ENCODE measurements at regions not wholly inside any gene's neighbourhood (a gene's known extent, or its start where the extent isn't known, plus 50 kb on each side); places are given as distances from the start of the nearest gene placed in this dataset.

DNA sequence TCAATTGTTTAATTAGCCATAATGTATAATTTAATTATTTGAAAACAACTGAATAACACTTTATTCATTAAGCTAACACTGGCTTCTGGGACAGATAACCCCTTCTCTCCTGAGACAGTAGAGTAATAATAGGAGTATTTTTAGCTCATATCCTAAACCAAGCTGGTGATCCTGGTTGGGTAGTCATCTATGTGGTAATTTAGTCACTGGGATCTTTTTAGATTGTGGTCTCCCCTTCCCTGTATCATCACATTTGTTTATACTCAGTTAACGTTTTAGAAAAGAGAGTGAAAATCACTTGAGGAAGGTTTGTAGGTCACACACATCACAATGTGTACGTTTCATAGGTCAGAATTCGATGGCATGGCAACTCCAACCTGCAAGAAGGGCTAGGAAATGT lies 1356.6 kb upstream of the ADGRL2 start:
- intact Hi-C loops (cut with DNase I), result no loop called here
- H3K9me3 ChIP-seq, result no peaks in the 10 kb centered on the region
- H3K4me3 ChIP-seq, result no peak overlapping the region
- H3K4me1 ChIP-seq, result peaks cover 0 to 14% (median 11%) of the 10 kb centered on the region in 4 donors
- DNase-seq (ENCODE audit: extremely low spot score), result no peak
- H3K36me3 ChIP-seq, result no peaks in the 10 kb centered on the region
- no peaks in the 10 kb centered on the region for H3K27me3 ChIP-seq
- TF ChIP-seq EP300 (IDR thresholded peaks at IDR 0.05) (no peak), CTCF (IDR thresholded peaks at IDR 0.05) (no peak), POLR2A (IDR thresholded peaks at IDR 0.05; ENCODE audit: low read depth) (no peak), POLR2AphosphoS5 (IDR thresholded peaks at IDR 0.05) (no peak)
- H3K27ac ChIP-seq (replicated peaks in 1 of 4), result no peak overlapping the region
- WGBS, result 78% methylated on average over 3 of the region's 3 CpGs

DNA sequence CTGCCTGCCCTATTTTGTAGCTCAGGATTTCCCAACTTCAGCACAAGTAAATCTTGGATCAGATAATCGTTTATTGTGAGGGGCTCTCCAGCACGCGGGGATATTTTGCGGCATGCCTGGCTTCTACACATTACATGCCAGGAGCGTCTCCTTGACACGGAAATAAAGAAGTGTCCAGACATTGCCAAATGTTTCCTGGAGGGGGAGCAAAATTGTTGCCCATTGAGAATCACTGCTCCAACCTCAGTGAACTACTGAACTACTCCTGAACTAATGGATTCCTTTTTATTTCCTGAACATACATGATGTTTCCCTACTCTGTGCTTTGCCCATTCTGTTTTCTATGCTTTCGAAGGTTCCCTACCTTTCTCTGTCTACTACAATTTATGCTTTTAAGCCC lies 1359.1 kb upstream of the ADGRL2 start:
- 71% methylated on average over 7 of the region's 7 CpGs for WGBS
- Histone ChIP-seq H3K9me3 (no peaks in the 10 kb centered on the region), H3K27ac (replicated peaks in 1 of 4) (no peak overlapping the region), H3K27me3 (no peaks in the 10 kb centered on the region), H3K4me1 (no peaks in the 10 kb centered on the region), H3K36me3 (no peaks in the 10 kb centered on the region), H3K4me3 (no peak overlapping the region)
- no peak for DNase-seq (ENCODE audit: extremely low spot score)
- TF ChIP-seq POLR2AphosphoS5 (IDR thresholded peaks at IDR 0.05) (no peak), EP300 (IDR thresholded peaks at IDR 0.05) (no peak), POLR2A (IDR thresholded peaks at IDR 0.05; ENCODE audit: low read depth) (no peak), CTCF (IDR thresholded peaks at IDR 0.05) (no peak)
- intact Hi-C loops (cut with DNase I), result no loop called here

GRCh38 chr1:80436851-80437250 lies 1363.9 kb upstream of the ADGRL2 start:
- no peak for TF ChIP-seq POLR2AphosphoS5 (IDR thresholded peaks at IDR 0.05)
- no peak for TF ChIP-seq CTCF (IDR thresholded peaks at IDR 0.05)
- DNase-seq (ENCODE audit: extremely low spot score), result no peak
- Histone ChIP-seq H3K4me1 (no peaks in the 10 kb centered on the region), H3K36me3 (no peaks in the 10 kb centered on the region), H3K4me3 (no peak overlapping the region), H3K27ac (replicated peaks in 1 of 4) (no peak overlapping the region), H3K9me3 (no peaks in the 10 kb centered on the region), H3K27me3 (no peaks in the 10 kb centered on the region)
- WGBS, result 91% methylated on average over 1 of the region's 1 CpG
- intact Hi-C loops (cut with DNase I), result no loop called here

GRCh38 chr1:80427881-80428280 lies 1372.9 kb upstream of the ADGRL2 start:
- no peaks in the 10 kb centered on the region for H3K4me1 ChIP-seq
- no peak for DNase-seq (ENCODE audit: extremely low spot score)
- H3K27me3 ChIP-seq, result no peaks in the 10 kb centered on the region
- 84% methylated on average over 3 of the region's 3 CpGs for WGBS
- no peak overlapping the region for H3K4me3 ChIP-seq
- TF ChIP-seq CTCF (IDR thresholded peaks at IDR 0.05) (no peak), EP300 (IDR thresholded peaks at IDR 0.05) (no peak), POLR2AphosphoS5 (IDR thresholded peaks at IDR 0.05) (no peak), POLR2A (IDR thresholded peaks at IDR 0.05; ENCODE audit: low read depth) (no peak)
- H3K27ac ChIP-seq (replicated peaks in 1 of 4), result no peak overlapping the region
- H3K36me3 ChIP-seq, result no peaks in the 10 kb centered on the region
- no peaks in the 10 kb centered on the region for H3K9me3 ChIP-seq
- intact Hi-C loops (cut with DNase I), result no loop called here

GRCh38 chr1:80424249-80424648 lies 1376.5 kb upstream of the ADGRL2 start:
- intact Hi-C loops (cut with DNase I), result no loop called here
- Histone ChIP-seq H3K27ac (replicated peaks in 1 of 4) (no peak overlapping the region), H3K4me1 (no peaks in the 10 kb centered on the region), H3K9me3 (no peaks in the 10 kb centered on the region), H3K27me3 (no peaks in the 10 kb centered on the region), H3K36me3 (no peaks in the 10 kb centered on the region), H3K4me3 (no peak overlapping the region)
- DNase-seq (ENCODE audit: extremely low spot score), result no peak
- no peak for TF ChIP-seq EP300 (IDR thresholded peaks at IDR 0.05)
- TF ChIP-seq POLR2AphosphoS5 (IDR thresholded peaks at IDR 0.05), result no peak
- TF ChIP-seq POLR2A (IDR thresholded peaks at IDR 0.05; ENCODE audit: low read depth), result no peak
- TF ChIP-seq CTCF (IDR thresholded peaks at IDR 0.05), result no peak
- 89% methylated on average over 1 of the region's 1 CpG for WGBS
